Liver (tissue), 8 donors: ENCODE measurements at regions not wholly inside any gene's neighbourhood (a gene's known extent, or its start where the extent isn't known, plus 50 kb on each side); places are given as distances from the start of the nearest gene placed in this dataset.

Experiments used
- DNase-seq: peaks from one replicate; pipeline ENCODE4 v3.0.0-alpha.2; 2017; ENCODE audit warnings: low spot score
- H3K27ac ChIP-seq, 2 donors: one replicate each; pipeline ENCODE4 v1.7.0; 2013; ENCODE audit warnings: inconsistent platforms in 2 of 2, low read length in 2 of 2, control low read depth in 1 of 2, low read depth in 1 of 2, mild to moderate bottlenecking in 1 of 2
- H3K27me3 ChIP-seq, 4 donors: one replicate each; pipeline versions ENCODE4 v1.6.1 to v1.7.0; 2013; ENCODE audit warnings: low read length in 3 of 4, inconsistent platforms in 1 of 4, mild to moderate bottlenecking in 1 of 4, moderate library complexity in 1 of 4; ENCODE audit not compliant: control insufficient read depth in 4 of 4, insufficient read depth in 4 of 4
- H3K36me3 ChIP-seq, 4 donors: one replicate each; pipeline versions ENCODE4 v1.6.1 to v1.7.0; 2013; ENCODE audit warnings: low read length in 3 of 4, mild to moderate bottlenecking in 3 of 4, low read depth in 1 of 4, moderate library complexity in 1 of 4; ENCODE audit not compliant: control insufficient read depth in 4 of 4, insufficient read depth in 3 of 4
- H3K4me1 ChIP-seq, 4 donors: one replicate each; pipeline versions ENCODE4 v1.6.1 to v1.7.0; 2013; ENCODE audit warnings: low read length in 3 of 4, mild to moderate bottlenecking in 3 of 4, moderate library complexity in 1 of 4; ENCODE audit not compliant: control insufficient read depth in 4 of 4, insufficient read depth in 4 of 4
- H3K4me3 ChIP-seq, 3 donors: one replicate each; pipeline versions ENCODE4 v1.6.1 to v1.7.0; 2013; ENCODE audit warnings: low read length in 3 of 3, control low read depth in 1 of 3, low read depth in 1 of 3, mild to moderate bottlenecking in 1 of 3
- H3K9ac ChIP-seq, 2 donors: one replicate each; pipeline ENCODE4 v1.7.0; 2013; ENCODE audit warnings: low read length in 2 of 2, mild to moderate bottlenecking in 2 of 2, moderate library complexity in 2 of 2, control low read depth in 1 of 2, low read depth in 1 of 2
- H3K9me3 ChIP-seq, 4 donors: one replicate each; pipeline versions ENCODE4 v1.6.1 to v1.7.0; 2013; ENCODE audit warnings: low read length in 3 of 4; ENCODE audit not compliant: control insufficient read depth in 4 of 4
- ATF3 ChIP-seq: IDR thresholded peaks from 2 replicates; pipeline ENCODE4 v1.6.1; 2016; ENCODE audit warnings: antibody characterized with exemption
- FOXA2 ChIP-seq: IDR thresholded peaks from 2 replicates; pipeline ENCODE4 v1.6.1; 2016; ENCODE audit warnings: antibody characterized with exemption
- HNF4G ChIP-seq: IDR thresholded peaks from 2 replicates; pipeline ENCODE4 v1.6.1; 2016; ENCODE audit warnings: antibody characterized with exemption
- JUND ChIP-seq, 2 donors: IDR thresholded peaks; 2 replicates each; pipeline ENCODE4 v1.6.1; 2016; ENCODE audit warnings: antibody characterized with exemption in 2 of 2
- MAX ChIP-seq: IDR thresholded peaks from 2 replicates; pipeline ENCODE4 v1.6.1; 2016; ENCODE audit warnings: antibody characterized with exemption
- NR2F2 ChIP-seq: IDR thresholded peaks from 2 replicates; pipeline ENCODE4 v1.6.1; 2016; ENCODE audit warnings: antibody characterized with exemption
- RAD21 ChIP-seq, 2 donors: IDR thresholded peaks; 2 replicates each; pipeline ENCODE4 v1.6.1; 2016; ENCODE audit warnings: antibody characterized with exemption in 2 of 2, mild to moderate bottlenecking in 2 of 2
- RXRA ChIP-seq, 2 donors: IDR thresholded peaks; 2 replicates each; pipeline ENCODE4 v1.6.1; 2017 to 2018; ENCODE audit warnings: antibody characterized with exemption in 2 of 2, mild to moderate bottlenecking in 1 of 2
- WGBS: extraction: QIAGEN DNeasy Blood & Tissue Kit; methylation state at CpG from one replicate; pipeline ENCODE4 v1.1.7; 2013; 5-methylcytosine and 5-hydroxymethylcytosine counted together
- TF ChIP-seq, protein P1 (sequence below): fragments of 150-350 bp; IDR thresholded peaks from 2 replicates; pipeline ENCODE4 v1.5.1; 2017; ENCODE audit warnings: improper control_type of control experiment, low read depth, low read length; ENCODE audit not compliant: missing input control
- TF ChIP-seq, protein P2 (sequence below): IDR thresholded peaks from 2 replicates; pipeline ENCODE4 v1.6.1; 2016; ENCODE audit warnings: antibody characterized with exemption
- donor health status: healthy.
- donor health status: healthy.
- donor health status: healthy.
- donor health status: healthy.
- donor health status: healthy.

GRCh38 chr7:25552998-25553397 is 324.7 kb upstream of the NPVF start:
- TF ChIP-seq ATF3 (no peak), JUND (IDR thresholded peaks at IDR 0.05) (no peak), RXRA (IDR thresholded peaks at IDR 0.05) (no peak), MAX (no peak), FOXA2 (no peak)
- TF ChIP-seq, protein P1, sequence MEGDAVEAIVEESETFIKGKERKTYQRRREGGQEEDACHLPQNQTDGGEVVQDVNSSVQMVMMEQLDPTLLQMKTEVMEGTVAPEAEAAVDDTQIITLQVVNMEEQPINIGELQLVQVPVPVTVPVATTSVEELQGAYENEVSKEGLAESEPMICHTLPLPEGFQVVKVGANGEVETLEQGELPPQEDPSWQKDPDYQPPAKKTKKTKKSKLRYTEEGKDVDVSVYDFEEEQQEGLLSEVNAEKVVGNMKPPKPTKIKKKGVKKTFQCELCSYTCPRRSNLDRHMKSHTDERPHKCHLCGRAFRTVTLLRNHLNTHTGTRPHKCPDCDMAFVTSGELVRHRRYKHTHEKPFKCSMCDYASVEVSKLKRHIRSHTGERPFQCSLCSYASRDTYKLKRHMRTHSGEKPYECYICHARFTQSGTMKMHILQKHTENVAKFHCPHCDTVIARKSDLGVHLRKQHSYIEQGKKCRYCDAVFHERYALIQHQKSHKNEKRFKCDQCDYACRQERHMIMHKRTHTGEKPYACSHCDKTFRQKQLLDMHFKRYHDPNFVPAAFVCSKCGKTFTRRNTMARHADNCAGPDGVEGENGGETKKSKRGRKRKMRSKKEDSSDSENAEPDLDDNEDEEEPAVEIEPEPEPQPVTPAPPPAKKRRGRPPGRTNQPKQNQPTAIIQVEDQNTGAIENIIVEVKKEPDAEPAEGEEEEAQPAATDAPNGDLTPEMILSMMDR: no peak
- DNase-seq: no peak
- Histone ChIP-seq H3K9me3 (no peaks in the 10 kb centered on the region), H3K36me3 (no peaks in the 10 kb centered on the region), H3K9ac (no peak overlapping the region), H3K4me1 (no peaks in the 10 kb centered on the region), H3K4me3 (no peak overlapping the region), H3K27me3 (no peaks in the 10 kb centered on the region), H3K27ac (no peak overlapping the region)
- WGBS: 69% methylated on average over 3 of the region's 3 CpGs

- WGBS: 73% methylated on average over 13 of the region's 13 CpGs
- no peak for DNase-seq
- H3K36me3 ChIP-seq: no peaks in the 10 kb centered on the region
- H3K27me3 ChIP-seq: no peaks in the 10 kb centered on the region
- TF ChIP-seq RAD21 (IDR thresholded peaks at IDR 0.05) (no peak), NR2F2 (no peak), ATF3 (no peak), HNF4G (no peak)
- TF ChIP-seq, protein P2, sequence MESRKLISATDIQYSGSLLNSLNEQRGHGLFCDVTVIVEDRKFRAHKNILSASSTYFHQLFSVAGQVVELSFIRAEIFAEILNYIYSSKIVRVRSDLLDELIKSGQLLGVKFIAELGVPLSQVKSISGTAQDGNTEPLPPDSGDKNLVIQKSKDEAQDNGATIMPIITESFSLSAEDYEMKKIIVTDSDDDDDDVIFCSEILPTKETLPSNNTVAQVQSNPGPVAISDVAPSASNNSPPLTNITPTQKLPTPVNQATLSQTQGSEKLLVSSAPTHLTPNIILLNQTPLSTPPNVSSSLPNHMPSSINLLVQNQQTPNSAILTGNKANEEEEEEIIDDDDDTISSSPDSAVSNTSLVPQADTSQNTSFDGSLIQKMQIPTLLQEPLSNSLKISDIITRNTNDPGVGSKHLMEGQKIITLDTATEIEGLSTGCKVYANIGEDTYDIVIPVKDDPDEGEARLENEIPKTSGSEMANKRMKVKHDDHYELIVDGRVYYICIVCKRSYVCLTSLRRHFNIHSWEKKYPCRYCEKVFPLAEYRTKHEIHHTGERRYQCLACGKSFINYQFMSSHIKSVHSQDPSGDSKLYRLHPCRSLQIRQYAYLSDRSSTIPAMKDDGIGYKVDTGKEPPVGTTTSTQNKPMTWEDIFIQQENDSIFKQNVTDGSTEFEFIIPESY: no peak
- H3K27ac ChIP-seq: no peak overlapping the region
- no peak overlapping the region for H3K9ac ChIP-seq
- no peaks in the 10 kb centered on the region for H3K4me1 ChIP-seq
- no peak overlapping the region for H3K4me3 ChIP-seq
- peaks cover 0 to 4% (median 0%) of the 10 kb centered on the region in 4 donors for H3K9me3 ChIP-seq
Observed at GRCh38 chr7:25553580-25554291, 325.4 kb upstream of the NPVF start.

DNA sequence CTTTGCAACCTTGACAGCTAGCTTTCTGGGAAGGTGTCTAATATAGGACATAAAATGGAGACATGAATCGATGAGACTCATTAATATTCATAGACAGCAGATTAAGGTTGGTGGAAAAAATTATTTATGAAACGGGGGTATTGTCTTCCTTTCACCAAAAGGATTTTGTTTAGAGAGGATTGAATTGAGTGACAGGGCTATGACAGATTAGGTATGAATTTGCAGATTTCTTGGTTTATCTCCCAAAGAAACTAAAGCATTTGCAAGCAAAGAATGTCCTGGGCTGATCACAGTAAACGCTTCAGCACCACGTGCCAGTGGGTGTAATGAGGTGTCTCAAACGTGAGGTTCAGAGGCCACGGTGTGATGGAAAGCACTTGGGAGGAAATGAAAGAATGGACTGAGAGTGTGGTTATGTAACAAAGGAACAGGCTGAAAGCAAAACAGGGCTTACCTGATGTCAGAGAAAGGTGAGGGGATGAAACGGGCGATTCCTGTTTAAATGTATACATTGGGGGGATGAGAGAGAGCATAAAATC is 329.2 kb upstream of the NPVF start:
- H3K27ac ChIP-seq: no peak overlapping the region
- H3K36me3 ChIP-seq: no peaks in the 10 kb centered on the region
- H3K9me3 ChIP-seq: peaks cover 0 to 5% (median 0%) of the 10 kb centered on the region in 4 donors
- 60% methylated on average over 8 of the region's 8 CpGs for WGBS
- DNase-seq: no peak
- no peak overlapping the region for H3K4me3 ChIP-seq
- no peak overlapping the region for H3K9ac ChIP-seq
- no peaks in the 10 kb centered on the region for H3K4me1 ChIP-seq
- TF ChIP-seq MAX (no peak), HNF4G (no peak), JUND (IDR thresholded peaks at IDR 0.05) (no peak)
- TF ChIP-seq, protein P1: no peak
- H3K27me3 ChIP-seq: no peaks in the 10 kb centered on the region
